Stimulated activated CD4-positive, alpha-beta T cell treated with anti-CD3 and anti-CD28 coated beads, Interleukin-15, amount 100 ng/mL, for 1 hour (primary cell): ENCODE measurements at regions not wholly inside any gene's neighbourhood (a gene's known extent, or its start where the extent isn't known, plus 50 kb on each side); places are given as distances from the start of the nearest gene placed in this dataset.

Experiments used
- DNase-seq, 2 donors: peaks; one replicate each; pipeline ENCODE4 v3.0.0-alpha.2; 2020; ENCODE audit warnings: low read depth in 1 of 2, low spot score in 1 of 2

DNA sequence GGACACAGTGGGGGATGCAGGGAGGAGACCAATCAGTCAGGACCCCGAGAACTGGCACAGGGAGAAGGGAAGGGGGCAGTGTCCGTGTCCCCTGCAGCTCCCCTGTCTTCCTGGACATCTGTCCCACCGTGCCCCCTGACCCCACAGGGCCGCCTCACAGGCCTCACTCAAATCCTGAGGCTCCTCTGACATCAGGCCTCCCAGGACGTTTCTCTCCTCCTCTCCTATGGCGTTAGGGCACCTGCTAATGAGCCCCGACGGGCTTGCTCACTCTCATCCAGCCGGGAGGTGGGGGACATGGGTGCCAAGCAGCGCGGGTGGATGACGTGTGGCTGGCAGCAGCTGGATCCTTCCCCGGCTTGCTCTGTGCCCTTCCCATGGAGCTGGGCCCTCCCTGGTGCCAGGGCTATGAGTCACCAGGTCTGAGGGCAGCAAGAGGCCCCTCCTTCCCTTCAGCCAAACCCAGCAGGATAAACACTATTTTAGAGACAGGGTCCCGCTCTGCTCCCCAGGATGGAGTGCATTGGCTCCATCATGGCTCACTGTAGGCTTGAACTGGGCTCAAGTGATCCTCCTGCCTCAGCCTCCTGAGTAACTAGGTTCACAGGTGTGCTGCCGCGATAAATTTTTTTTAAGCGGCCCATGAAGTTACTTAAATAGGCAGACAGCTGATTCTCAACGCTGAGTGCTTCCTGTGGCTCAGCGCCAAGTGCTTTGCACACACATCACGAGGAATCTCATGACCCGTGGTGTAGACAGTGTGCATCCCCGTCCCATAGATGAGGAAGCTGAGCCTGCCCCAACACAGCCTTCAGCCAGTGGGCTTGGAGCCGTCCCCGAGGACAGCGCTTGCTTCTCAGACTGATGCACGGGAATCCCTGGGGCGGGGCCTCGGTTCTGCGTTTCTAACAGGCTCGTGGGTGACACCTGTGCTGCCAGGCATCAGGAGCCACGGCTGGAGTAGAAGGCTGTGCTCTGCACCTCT lies 64.5 kb upstream of the HDAC4 start:
- no peak for DNase-seq

DNA sequence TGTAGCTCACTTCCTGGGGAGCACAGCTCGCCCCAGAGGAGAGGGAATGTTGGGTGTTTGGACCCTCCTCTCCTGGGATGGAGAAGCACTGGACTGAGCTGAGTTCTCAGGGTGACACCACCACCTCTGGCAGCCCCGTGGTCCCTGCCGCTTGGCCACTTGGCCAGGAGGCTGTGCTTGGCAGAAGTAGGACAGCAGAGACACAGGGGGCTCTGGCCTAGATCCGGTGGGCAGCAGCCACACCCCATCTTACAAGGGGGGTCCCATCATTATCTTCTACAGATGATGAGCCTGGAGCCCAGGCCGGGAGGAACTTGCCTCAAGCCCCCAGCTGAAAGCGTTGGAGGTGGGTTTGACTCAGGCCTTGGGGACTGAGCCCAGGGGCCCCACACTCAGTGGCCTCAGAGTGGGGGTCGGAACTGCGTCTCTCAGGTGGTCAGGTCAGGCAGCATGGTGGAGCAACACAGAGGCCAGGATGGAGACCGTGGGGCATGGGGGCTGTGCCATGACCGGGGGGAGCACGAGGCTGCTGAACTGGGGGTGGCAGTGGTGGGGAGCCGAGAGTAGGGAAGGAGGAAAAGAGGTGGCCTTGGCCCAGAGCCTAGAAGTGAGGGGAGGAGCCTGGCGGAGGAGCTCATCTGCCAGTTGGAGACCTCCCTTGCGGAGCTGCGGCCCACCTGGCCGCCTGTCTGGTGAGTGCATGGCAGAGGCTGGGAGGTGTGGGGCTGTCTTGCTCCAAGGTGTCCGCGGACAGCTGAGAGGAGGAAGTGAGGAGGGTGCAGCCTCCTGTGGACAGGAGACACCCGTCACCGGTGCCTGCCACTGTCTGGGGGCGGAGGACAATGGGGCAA lies 63.6 kb upstream of the HDAC4 start:
- no peak for DNase-seq

- no peak for DNase-seq
Measured at GRCh38 chr2:239463541-239464165, 62.8 kb upstream of the HDAC4 start.

DNA sequence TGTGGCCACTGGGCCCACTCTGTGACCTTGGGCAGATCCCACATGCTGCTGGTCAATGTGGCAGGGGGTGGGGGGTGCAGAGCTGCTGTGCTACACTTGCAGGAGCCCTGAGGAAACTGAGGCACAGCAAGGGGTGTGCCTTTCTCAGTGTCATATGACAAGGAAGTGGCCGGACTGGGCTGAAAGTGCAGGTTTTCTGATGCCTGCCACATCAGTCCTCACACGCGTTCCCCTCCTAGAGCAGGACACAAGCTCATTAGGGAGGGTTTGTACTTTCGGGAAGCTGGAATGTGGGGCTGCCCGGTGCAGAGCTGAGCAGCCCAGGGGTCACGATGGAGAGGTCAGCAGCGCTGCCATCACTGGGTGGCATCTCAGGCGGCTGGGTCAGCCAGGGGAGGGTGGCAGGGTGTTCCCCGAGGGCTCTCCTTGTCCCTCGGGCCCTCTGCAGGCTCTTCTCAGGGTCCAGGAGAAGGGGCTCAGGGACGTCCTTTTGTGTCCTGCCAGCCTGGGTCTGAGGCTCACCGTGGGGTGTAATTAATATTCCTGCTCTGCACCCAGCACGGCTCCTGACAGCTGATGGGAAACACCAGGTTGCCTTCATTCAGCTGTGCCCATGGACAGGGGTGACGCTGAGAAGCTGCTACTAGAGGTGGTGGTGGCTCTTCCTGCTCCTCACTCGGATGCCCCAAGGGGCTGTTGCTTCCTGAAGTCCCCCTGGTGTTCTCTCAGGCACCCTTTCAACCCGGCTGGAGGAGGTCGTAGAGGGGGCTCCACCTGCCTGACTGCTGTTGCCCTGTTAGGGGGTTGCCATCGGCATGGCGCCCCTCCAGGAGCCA lies 62.1 kb upstream of the HDAC4 start:
- DNase-seq = no peak

GRCh38 chr2:239462191-239462515 lies 61.3 kb upstream of the HDAC4 start:
- DNase-seq = no peak

GRCh38 chr2:239461291-239462190 lies 60.7 kb upstream of the HDAC4 start:
- no peak for DNase-seq

- no peak for DNase-seq
Measured at GRCh38 chr2:239460780-239461179, 60.0 kb upstream of the HDAC4 start.

GRCh38 chr2:239459606-239460005 lies 58.8 kb upstream of the HDAC4 start:
- DNase-seq = no peak

- no peak for DNase-seq
Measured at GRCh38 chr2:239459056-239459455, 58.2 kb upstream of the HDAC4 start.

DNA sequence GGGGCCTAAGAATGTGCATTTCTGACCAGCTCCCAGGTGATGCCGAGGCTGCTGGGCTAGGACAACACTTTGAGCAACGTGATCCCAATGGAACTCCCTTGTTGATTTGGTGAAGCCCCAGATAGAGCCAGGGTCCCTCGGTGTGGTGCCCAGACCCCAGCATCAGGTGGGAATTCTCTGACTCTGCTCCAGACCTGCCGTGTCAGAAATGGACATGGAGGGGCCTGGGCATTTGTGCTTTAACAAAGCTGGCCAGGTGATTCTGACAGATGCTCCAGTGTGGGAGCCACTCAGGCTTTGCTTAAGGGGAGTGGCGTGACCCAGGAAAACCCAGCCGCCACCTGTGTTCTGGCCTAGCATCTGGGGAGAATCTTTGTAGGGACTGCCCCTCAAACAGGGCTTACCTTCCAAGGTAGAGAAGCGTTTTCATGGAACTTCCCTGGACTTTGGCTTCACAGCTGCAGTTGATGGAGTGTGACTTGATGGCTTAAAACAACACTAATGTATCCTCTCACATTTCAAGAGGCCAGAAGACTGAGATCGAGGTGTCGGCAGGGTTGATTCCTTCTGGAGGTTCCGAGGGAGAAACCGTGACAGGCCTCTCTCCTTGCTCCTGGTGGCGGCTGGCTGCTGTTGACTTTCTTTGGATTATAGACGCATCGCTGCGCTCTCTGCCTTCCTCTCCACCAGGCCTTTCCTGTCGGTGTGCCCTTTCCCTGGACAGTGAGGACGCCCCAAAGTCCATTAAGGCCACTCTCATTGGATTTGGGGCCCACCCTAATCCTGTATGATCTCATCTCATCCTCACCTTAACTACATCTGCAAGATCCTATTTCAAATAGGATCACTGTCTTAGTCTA lies 57.0 kb upstream of the HDAC4 start:
- no peak for DNase-seq

GRCh38 chr2:239456940-239457339 lies 56.1 kb upstream of the HDAC4 start:
- no peak for DNase-seq

- DNase-seq = no peak
Measured at GRCh38 chr2:239455436-239456203, 54.8 kb upstream of the HDAC4 start.

GRCh38 chr2:239454507-239454906 lies 53.7 kb upstream of the HDAC4 start:
- no peak for DNase-seq
